ENCODE measurements at regions not wholly inside any gene's neighbourhood (a gene's known extent, or its start where the extent isn't known, plus 50 kb on each side); places are given as distances from the start of the nearest gene placed in this dataset.
"Not testable (repeated sequence)": the region's sequence is repeated elsewhere in the genome, so short reads cannot be mapped to it uniquely, and the experiment has no call there.

- TF ChIP-seq, protein P1, sequence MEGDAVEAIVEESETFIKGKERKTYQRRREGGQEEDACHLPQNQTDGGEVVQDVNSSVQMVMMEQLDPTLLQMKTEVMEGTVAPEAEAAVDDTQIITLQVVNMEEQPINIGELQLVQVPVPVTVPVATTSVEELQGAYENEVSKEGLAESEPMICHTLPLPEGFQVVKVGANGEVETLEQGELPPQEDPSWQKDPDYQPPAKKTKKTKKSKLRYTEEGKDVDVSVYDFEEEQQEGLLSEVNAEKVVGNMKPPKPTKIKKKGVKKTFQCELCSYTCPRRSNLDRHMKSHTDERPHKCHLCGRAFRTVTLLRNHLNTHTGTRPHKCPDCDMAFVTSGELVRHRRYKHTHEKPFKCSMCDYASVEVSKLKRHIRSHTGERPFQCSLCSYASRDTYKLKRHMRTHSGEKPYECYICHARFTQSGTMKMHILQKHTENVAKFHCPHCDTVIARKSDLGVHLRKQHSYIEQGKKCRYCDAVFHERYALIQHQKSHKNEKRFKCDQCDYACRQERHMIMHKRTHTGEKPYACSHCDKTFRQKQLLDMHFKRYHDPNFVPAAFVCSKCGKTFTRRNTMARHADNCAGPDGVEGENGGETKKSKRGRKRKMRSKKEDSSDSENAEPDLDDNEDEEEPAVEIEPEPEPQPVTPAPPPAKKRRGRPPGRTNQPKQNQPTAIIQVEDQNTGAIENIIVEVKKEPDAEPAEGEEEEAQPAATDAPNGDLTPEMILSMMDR (IDR thresholded peaks at IDR 0.05; ENCODE audit: extremely low read depth, missing control alignments) = no peak
- DNase-seq (ENCODE audit: low spot score) = no peak
These were observed 1889.4 kb downstream of the C4orf33 start for GRCh38 chr4:130985371-130985770.

DNA sequence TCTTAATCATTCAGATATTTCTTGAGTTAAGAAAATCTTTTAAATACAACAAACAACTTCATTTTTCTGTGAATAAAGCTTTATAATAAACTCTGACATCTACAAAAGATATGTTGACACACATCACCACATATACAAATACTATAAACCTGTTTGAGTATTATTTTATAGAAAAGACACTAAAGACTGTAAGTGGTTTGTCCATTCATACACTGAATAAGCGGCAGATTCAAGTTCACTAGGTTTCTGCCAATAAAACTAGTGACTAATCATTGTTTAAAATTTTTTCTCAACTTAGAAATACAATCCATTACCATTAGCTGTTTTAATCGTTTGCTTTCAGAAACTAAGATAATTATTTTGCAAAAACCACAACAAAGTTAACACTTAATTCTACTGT is 1900.0 kb downstream of the C4orf33 start:
- TF ChIP-seq, protein P1 (IDR thresholded peaks at IDR 0.05; ENCODE audit: extremely low read depth, missing control alignments) = no peak
- no peak for DNase-seq (ENCODE audit: low spot score)

DNA sequence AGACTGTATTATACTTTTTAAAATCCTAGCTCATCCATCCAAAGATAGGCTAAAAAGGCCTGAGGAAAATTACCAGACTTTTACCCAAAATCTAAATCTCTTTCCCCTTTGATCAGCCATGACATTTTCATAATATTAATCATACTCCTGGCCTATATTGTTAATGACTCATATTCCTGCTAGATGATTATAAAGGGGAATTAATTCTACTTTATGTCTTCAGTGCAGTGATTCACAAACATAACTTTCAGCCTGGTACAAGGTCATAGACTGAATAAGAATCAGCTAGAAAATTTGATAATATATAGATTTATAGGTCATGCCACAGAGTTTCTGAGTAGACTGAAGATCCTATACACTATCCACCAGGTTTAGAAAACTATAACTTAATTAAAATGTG is 1905.4 kb downstream of the C4orf33 start:
- no peak for DNase-seq (ENCODE audit: low spot score)
- TF ChIP-seq, protein P1 (IDR thresholded peaks at IDR 0.05; ENCODE audit: extremely low read depth, missing control alignments) = no peak

- no peak for DNase-seq (ENCODE audit: low spot score)
- TF ChIP-seq, protein P1 (IDR thresholded peaks at IDR 0.05; ENCODE audit: extremely low read depth, missing control alignments) = no peak
These were observed 1906.2 kb downstream of the C4orf33 start for GRCh38 chr4:131002132-131002531.

DNA sequence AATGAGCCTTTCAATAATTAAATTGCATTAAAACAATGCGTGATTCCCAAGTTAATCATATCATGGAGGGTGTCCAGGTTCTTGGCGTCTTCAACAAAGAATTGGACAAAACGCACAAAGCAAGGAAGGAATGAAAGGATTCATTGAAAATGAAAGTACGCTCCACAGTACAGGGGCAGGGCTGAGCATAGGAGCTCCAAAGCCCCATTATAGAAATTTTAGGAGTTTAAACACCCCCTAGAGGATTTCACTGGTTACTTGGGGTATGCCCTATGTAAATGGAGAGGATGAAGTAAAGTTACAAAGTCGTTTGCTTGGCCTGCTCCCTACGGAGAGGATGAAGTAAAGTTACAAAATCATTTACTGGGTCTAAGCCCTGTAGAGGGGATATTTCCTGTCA is 1910.4 kb downstream of the C4orf33 start:
- DNase-seq (ENCODE audit: low spot score) = no peak
- TF ChIP-seq, protein P1 (IDR thresholded peaks at IDR 0.05; ENCODE audit: extremely low read depth, missing control alignments) = no peak

DNA sequence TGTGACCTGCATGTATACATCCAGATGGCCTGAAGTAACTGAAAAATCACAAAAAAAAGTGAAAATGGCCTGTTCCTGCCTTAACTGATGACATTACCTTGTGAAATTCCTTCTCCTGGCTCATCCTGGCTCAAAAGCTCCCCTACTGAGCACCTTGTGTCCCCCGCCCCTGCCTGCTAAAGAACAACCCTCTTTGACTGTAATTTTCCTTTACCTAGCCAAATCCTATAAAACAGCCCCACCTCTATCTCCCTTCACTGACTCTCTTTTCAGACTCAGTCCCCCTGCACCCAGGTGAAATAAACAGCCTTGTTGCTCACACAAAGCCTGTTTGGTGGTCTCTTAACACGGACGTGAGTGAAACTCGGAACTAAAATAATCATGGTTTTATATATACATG is 1916.0 kb downstream of the C4orf33 start:
- not testable (repeated sequence) for DNase-seq (ENCODE audit: low spot score)

DNA sequence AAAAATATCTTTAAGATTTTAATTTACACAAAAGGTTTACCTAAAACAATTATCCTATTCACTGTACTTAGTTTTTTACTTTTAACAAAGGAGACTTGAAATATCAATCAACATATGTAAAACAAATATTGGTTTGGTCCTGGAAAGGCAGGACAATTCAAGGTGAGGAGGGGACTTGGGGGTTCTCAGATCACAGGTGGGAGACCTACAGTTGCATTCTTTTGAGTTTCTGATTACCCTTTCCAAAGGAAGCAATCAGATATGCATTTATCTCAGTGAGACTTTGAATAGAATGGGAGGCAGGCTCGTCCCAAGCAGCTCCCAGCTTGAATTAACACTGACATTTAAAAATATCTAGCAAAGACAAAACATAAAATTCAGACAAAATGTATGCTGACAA is 1917.3 kb downstream of the C4orf33 start:
- TF ChIP-seq, protein P1 (IDR thresholded peaks at IDR 0.05; ENCODE audit: extremely low read depth, missing control alignments) = no peak
- DNase-seq (ENCODE audit: low spot score) = no peak

GRCh38 chr4:131026771-131027170 is 1930.8 kb downstream of the C4orf33 start:
- no peak for DNase-seq (ENCODE audit: low spot score)
- TF ChIP-seq, protein P1 (IDR thresholded peaks at IDR 0.05; ENCODE audit: extremely low read depth, missing control alignments) = no peak

Measured in GM20000 (cell line).